Suprapubic skin (tissue), 4 donors: ENCODE measurements at regions not wholly inside any gene's neighbourhood (a gene's known extent, or its start where the extent isn't known, plus 50 kb on each side); places are given as distances from the start of the nearest gene placed in this dataset.
"Not testable (repeated sequence)": the region's sequence is repeated elsewhere in the genome, so short reads cannot be mapped to it uniquely, and the experiment has no call there.

Experiments
- POLR2A ChIP-seq, 2 donors: fragments of 450-650 bp; IDR thresholded peaks; one replicate each; pipeline ENCODE4 v1.6.1; 2017; ENCODE audit warnings: antibody characterized with exemption in 2 of 2, mild to moderate bottlenecking in 2 of 2, moderate library complexity in 2 of 2
- POLR2AphosphoS5 ChIP-seq, 3 donors: sonication (generic); formaldehyde crosslinking; IDR thresholded peaks; one replicate each; pipeline ENCODE4 v1.6.1; 2017; ENCODE audit warnings: antibody characterized with exemption in 3 of 3
- TF ChIP-seq, protein P1 (sequence below), 2 donors: fragments of 200-600 bp in 1 of 2; fragments of 450-650 bp in 1 of 2; sonication (generic) in 1 of 2; IDR thresholded peaks; one replicate each; pipeline ENCODE4 v1.5.1; 2016 to 2019; ENCODE audit warnings: antibody characterized with exemption in 2 of 2, mild to moderate bottlenecking in 1 of 2, moderate library complexity in 1 of 2

DNA sequence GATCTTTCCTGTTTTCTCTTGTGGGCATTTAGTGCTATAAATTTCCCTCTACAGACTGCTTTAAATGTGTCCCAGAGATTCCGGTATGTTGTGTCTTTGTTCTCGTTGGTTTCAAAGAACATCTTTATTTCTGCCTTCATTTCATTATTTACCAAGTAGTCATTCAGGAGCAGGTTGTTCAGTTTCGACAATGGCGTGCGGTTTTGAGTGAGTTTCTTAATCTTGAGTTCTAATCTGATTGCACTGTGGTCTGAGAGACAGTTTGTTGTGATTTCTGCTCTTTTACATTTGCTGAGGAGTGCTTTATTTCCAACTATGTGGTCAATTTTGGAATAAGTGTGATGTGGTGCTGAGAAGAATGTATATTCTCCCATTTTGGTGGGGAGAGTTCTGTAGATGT is 535.7 kb upstream of the RGMB start:
- not testable (repeated sequence) for TF ChIP-seq POLR2AphosphoS5, POLR2A (IDR thresholded peaks at IDR 0.05)
- TF ChIP-seq, protein P1, sequence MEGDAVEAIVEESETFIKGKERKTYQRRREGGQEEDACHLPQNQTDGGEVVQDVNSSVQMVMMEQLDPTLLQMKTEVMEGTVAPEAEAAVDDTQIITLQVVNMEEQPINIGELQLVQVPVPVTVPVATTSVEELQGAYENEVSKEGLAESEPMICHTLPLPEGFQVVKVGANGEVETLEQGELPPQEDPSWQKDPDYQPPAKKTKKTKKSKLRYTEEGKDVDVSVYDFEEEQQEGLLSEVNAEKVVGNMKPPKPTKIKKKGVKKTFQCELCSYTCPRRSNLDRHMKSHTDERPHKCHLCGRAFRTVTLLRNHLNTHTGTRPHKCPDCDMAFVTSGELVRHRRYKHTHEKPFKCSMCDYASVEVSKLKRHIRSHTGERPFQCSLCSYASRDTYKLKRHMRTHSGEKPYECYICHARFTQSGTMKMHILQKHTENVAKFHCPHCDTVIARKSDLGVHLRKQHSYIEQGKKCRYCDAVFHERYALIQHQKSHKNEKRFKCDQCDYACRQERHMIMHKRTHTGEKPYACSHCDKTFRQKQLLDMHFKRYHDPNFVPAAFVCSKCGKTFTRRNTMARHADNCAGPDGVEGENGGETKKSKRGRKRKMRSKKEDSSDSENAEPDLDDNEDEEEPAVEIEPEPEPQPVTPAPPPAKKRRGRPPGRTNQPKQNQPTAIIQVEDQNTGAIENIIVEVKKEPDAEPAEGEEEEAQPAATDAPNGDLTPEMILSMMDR (IDR thresholded peaks at IDR 0.05), result not testable (repeated sequence)
